ENCODE measurements at regions not wholly inside any gene's neighbourhood (a gene's known extent, or its start where the extent isn't known, plus 50 kb on each side); places are given as distances from the start of the nearest gene placed in this dataset.

- no peak for DNase-seq
Observed at GRCh38 chr6:14066782-14067406, 50.7 kb upstream of the CD83 start.

- DNase-seq = no peak
Observed at GRCh38 chr6:14067656-14068055, 49.9 kb upstream of the CD83 start.
